RWPE1 (cell line): ENCODE measurements at regions not wholly inside any gene's neighbourhood (a gene's known extent, or its start where the extent isn't known, plus 50 kb on each side); places are given as distances from the start of the nearest gene placed in this dataset.

Experiments used
- CTCF ChIA-PET: fragments of 350-600 bp; sonication (Branson Sonifier 250); formaldehyde crosslinking; extraction: SDS; loops from one replicate; lab custom pipeline; 2021; lab: Yijun Ruan, JAX
- POLR2A ChIA-PET: fragments of 400-600 bp; formaldehyde crosslinking; extraction: SDS; loops from one replicate; lab custom pipeline; 2020; ENCODE audit warnings: antibody characterized with exemption; ENCODE audit not compliant: low non-redundant PET; lab: Yijun Ruan, JAX
- DNase-seq: peaks from one replicate; pipeline ENCODE4 v3.0.0; 2012; ENCODE audit warnings: low spot score
- H3K27ac ChIP-seq: fragments of 450-650 bp; 2 replicates; pipeline ENCODE4 v1.5.1; 2017
- CTCF ChIP-seq: fragments of 450-650 bp; conservative IDR thresholded peaks from 2 replicates; pipeline ENCODE4 v1.5.1; 2017; ENCODE audit warnings: low read depth, mild to moderate bottlenecking

GRCh38 chr4:115310641-115311040, 197.2 kb upstream of the NDST4 start:
- H3K27ac ChIP-seq, result no peak overlapping the region
- no peak for TF ChIP-seq CTCF
- no peak for DNase-seq
- ChIA-PET POLR2A (no interaction called here), CTCF (interaction anchor here (0.7 kb wide), 1 partner anchor 76 kb away, joined by 4 read pairs; no protein-coding TSS in a partner anchor)

DNA sequence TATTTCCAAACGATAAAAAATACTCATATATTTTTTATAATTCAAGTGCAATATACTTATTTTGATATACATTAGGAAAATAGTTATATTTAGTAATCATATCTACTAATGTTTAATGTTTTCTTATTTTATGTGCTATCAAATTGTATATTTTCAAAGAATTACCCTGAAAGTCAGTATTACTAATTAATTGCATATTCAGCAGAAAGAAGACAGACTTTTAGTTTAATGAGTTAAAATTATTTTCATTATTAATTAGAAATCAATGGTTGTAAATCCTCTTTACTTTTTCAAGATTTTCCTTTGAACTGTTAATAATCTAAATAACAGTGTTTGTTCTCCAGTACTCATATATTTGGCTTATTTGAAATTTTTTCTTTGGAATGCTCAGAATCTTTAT, 181.3 kb upstream of the NDST4 start:
- ChIA-PET CTCF (no interaction called here), POLR2A (no interaction called here)
- no peak for TF ChIP-seq CTCF
- DNase-seq, result no peak
- no peak overlapping the region for H3K27ac ChIP-seq

DNA sequence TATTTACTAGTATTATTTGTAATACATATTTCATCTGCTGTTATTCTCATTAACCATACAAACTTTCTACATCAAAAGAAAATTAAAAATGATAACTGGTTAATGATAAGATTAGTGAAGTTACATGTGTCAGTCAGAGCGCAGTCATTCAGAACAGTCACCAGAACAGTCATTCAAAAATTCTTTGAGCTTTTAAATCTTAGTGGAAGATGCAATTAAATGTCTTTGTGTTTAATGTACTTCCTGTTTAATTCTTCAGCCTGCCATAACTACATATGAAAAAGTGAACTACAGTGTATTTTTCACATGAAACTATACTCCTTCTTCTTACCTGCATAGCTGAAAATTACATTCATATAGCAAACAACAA, 179.7 kb upstream of the NDST4 start:
- CTCF ChIA-PET, result no interaction called here
- POLR2A ChIA-PET, result no interaction called here
- no peak for TF ChIP-seq CTCF
- no peak overlapping the region for H3K27ac ChIP-seq
- DNase-seq, result no peak

- no peak overlapping the region for H3K27ac ChIP-seq
- ChIA-PET CTCF (no interaction called here), POLR2A (no interaction called here)
- DNase-seq, result no peak
- TF ChIP-seq CTCF, result no peak
Observed at GRCh38 chr4:115292320-115293092, 179.1 kb upstream of the NDST4 start.

DNA sequence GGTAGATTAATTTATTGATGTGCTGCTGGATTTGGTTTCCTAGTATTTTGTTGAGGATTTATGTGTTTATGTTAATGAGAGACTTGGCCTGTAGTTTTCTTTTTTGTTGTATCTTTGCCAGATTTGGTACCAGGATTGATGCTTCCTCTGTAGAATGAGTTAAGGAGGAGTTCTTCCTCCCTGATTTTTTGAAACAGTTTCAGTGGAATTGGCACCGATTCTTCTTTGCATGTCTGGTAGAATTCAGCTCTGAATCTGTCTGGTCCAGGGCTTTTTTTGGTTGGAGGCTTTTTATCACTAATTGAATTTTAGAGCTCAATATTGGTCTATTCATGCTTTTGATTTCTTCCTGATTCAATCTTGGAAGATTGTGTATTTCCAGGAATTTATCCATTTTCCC, 174.0 kb upstream of the NDST4 start:
- ChIA-PET POLR2A (no interaction called here), CTCF (interaction anchor here (0.6 kb wide), 1 partner anchor 1204 kb away, joined by 5 read pairs; no protein-coding TSS in a partner anchor)
- H3K27ac ChIP-seq, result no peak overlapping the region
- TF ChIP-seq CTCF, result no peak
- DNase-seq, result no peak

DNA sequence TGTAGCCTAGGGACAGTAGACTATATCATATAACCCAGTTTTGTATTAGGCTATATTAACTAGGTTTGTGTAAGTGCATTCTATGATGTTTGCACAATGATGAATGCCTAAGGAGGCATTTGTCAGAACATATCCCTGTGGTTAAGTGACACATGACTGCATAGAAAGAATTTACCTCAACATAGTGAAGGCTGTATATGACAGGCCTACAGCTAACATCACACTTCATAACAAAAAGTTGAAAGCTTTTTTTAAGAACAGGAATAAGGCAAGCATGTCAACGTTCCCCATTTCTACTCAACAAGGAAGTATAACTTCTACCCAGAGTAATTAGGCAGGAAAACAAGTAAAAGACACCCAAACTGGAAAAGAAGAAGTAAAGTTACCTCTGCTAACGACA, 165.9 kb upstream of the NDST4 start:
- H3K27ac ChIP-seq, result no peak overlapping the region
- TF ChIP-seq CTCF, result no peak
- ChIA-PET POLR2A (no interaction called here), CTCF (no interaction called here)
- peak; percentile 20 for DNase-seq
